Activated CD8-positive, alpha-beta memory T cell treated with anti-CD3 and anti-CD28 coated beads, Interleukin-2, amount 50 U/mL, for 48 hours (primary cell): ENCODE measurements at regions not wholly inside any gene's neighbourhood (a gene's known extent, or its start where the extent isn't known, plus 50 kb on each side); places are given as distances from the start of the nearest gene placed in this dataset.

Experiments used
- DNase-seq: peaks from one replicate; pipeline ENCODE4 v3.0.0-alpha.2; 2020

- no peak for DNase-seq
Observed at GRCh38 chr21:31497914-31498313, 153.9 kb upstream of the TIAM1 start.

- no peak for DNase-seq
Observed at GRCh38 chr21:31493350-31493880, 149.4 kb upstream of the TIAM1 start.

- DNase-seq = no peak
Observed at GRCh38 chr21:31491617-31492016, 147.6 kb upstream of the TIAM1 start.

GRCh38 chr21:31490443-31490842, 146.4 kb upstream of the TIAM1 start:
- DNase-seq = no peak

GRCh38 chr21:31489726-31490125, 145.7 kb upstream of the TIAM1 start:
- no peak for DNase-seq

- no peak for DNase-seq
Observed at GRCh38 chr21:31489014-31489413, 145.0 kb upstream of the TIAM1 start.

- no peak for DNase-seq
Observed at GRCh38 chr21:31484219-31484618, 140.2 kb upstream of the TIAM1 start.

- no peak for DNase-seq
Observed at GRCh38 chr21:31483146-31483545, 139.1 kb upstream of the TIAM1 start.

GRCh38 chr21:31482460-31482859, 138.4 kb upstream of the TIAM1 start:
- no peak for DNase-seq

- no peak for DNase-seq
Observed at GRCh38 chr21:31480228-31480627, 136.2 kb upstream of the TIAM1 start.

GRCh38 chr21:31479714-31480113, 135.7 kb upstream of the TIAM1 start:
- DNase-seq = no peak

- DNase-seq = no peak
Observed at GRCh38 chr21:31479222-31479621, 135.2 kb upstream of the TIAM1 start.

- DNase-seq = no peak
Observed at GRCh38 chr21:31476263-31477022, 132.4 kb upstream of the TIAM1 start.

- DNase-seq = no peak
Observed at GRCh38 chr21:31475223-31475622, 131.2 kb upstream of the TIAM1 start.

- DNase-seq = no peak
Observed at GRCh38 chr21:31473685-31474345, 129.8 kb upstream of the TIAM1 start.

- DNase-seq = no peak
Observed at GRCh38 chr21:31471865-31472264, 127.8 kb upstream of the TIAM1 start.

GRCh38 chr21:31470896-31471694, 127.0 kb upstream of the TIAM1 start:
- DNase-seq = no peak

GRCh38 chr21:31460980-31461379, 116.9 kb upstream of the TIAM1 start:
- no peak for DNase-seq

- DNase-seq = no peak
Observed at GRCh38 chr21:31459457-31459856, 115.4 kb upstream of the TIAM1 start.

GRCh38 chr21:31457675-31458074, 113.6 kb upstream of the TIAM1 start:
- no peak for DNase-seq

- DNase-seq = no peak
Observed at GRCh38 chr21:31456201-31456600, 112.1 kb upstream of the TIAM1 start.

GRCh38 chr21:31455506-31455905, 111.4 kb upstream of the TIAM1 start:
- no peak for DNase-seq

- no peak for DNase-seq
Observed at GRCh38 chr21:31450980-31451379, 106.9 kb upstream of the TIAM1 start.
